ENCODE measurements at regions not wholly inside any gene's neighbourhood (a gene's known extent, or its start where the extent isn't known, plus 50 kb on each side); places are given as distances from the start of the nearest gene placed in this dataset.
"Not testable (repeated sequence)": the region's sequence is repeated elsewhere in the genome, so short reads cannot be mapped to it uniquely, and the experiment has no call there.

DNA sequence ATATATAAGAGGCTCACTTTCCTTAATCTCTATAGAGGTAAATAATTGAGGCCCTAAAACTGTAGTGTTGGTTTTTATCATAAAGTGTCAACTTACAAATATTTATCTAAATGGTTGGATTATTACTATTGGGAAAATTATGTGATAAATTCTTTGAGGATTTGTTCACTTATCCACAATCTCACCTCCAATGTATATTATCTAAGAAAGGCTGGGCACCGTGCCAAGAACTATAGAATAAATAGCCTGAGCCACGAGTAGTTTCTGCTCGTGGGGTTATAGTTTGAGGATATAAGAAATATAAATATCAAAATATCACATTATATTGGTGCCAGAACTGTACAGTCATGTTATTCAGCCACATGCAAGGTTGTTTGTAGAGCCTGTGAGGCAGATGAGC is 177.9 kb downstream of the VEGFC start:
- DNase-seq (ENCODE audit: insufficient read length): no peak
- FAIRE-seq: no peak
- TF ChIP-seq TAF1 (IDR thresholded peaks at IDR 0.05; ENCODE audit: borderline replicate concordance, low read depth, low read length) (no peak), POLR2AphosphoS5 (IDR thresholded peaks at IDR 0.05; ENCODE audit: low read depth, low read length) (no peak), POLR2A (IDR thresholded peaks at IDR 0.05; ENCODE audit: low read depth, low read length) (no peak)

DNA sequence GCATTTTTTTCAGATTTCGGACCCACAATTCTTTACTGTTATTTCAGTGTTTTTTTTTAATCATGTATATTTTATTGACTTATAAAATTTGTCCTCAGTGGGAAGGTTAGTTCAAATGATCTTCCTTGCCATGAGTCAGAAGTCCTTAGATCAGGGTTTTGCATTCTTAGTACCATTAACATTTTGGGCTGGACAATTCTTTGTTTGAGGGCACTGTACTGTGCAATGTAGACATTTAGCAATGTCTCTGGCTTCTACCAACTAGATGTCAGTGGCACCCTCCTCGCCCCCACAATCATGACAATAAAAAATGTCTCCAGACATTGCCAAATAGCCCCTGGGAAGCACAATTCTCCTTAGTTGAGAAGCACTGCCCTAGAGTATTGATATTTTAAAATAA is 176.6 kb downstream of the VEGFC start:
- FAIRE-seq (no peak), DNase-seq (ENCODE audit: insufficient read length) (no peak)
- TF ChIP-seq POLR2AphosphoS5 (IDR thresholded peaks at IDR 0.05; ENCODE audit: low read depth, low read length) (no peak), POLR2A (IDR thresholded peaks at IDR 0.05; ENCODE audit: low read depth, low read length) (no peak), TAF1 (IDR thresholded peaks at IDR 0.05; ENCODE audit: borderline replicate concordance, low read depth, low read length) (no peak)

DNA sequence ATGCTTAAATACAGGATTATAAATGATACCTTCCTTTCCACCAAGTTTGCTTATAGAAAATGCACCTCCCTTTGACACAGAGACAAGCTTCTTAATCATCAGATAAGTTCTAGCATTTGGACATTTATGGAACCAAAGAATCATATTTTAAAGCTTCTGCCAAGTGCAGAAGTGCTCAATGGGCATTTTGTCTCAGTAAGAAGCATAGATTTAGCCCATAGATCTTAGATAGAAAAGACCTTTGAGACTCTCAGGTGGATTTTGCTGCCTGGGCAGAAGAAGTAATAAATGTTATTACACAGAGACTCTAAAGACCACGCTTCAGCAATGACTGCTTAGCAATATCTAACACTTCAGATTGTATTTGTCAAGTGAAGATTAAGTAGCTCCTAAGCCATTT is 174.6 kb downstream of the VEGFC start:
- TF ChIP-seq TAF1 (IDR thresholded peaks at IDR 0.05; ENCODE audit: borderline replicate concordance, low read depth, low read length) (no peak), POLR2AphosphoS5 (IDR thresholded peaks at IDR 0.05; ENCODE audit: low read depth, low read length) (no peak), POLR2A (IDR thresholded peaks at IDR 0.05; ENCODE audit: low read depth, low read length) (no peak)
- FAIRE-seq (no peak), DNase-seq (ENCODE audit: insufficient read length) (no peak)

DNA sequence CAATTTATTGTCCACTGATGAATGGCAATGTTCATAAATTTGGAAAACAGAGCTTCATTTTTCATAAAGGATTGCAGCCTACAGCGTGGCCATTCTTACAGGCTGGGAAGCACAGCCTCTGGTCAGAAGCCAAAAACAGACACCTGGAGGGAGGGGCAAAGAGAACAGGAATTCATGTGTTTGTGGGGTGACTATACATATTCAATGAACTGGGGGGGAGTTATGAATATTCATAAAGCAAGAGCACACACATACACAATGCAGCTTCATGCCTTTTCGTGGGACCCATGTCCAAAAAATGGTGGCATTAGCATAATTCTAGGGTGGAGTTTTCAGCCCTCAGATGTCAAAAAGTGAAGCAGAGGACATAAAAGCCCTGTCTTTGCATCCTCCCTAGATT is 173.3 kb downstream of the VEGFC start:
- TF ChIP-seq POLR2AphosphoS5 (IDR thresholded peaks at IDR 0.05; ENCODE audit: low read depth, low read length): no peak
- no peak for TF ChIP-seq TAF1 (IDR thresholded peaks at IDR 0.05; ENCODE audit: borderline replicate concordance, low read depth, low read length)
- no peak for TF ChIP-seq POLR2A (IDR thresholded peaks at IDR 0.05; ENCODE audit: low read depth, low read length)
- FAIRE-seq: no peak

DNA sequence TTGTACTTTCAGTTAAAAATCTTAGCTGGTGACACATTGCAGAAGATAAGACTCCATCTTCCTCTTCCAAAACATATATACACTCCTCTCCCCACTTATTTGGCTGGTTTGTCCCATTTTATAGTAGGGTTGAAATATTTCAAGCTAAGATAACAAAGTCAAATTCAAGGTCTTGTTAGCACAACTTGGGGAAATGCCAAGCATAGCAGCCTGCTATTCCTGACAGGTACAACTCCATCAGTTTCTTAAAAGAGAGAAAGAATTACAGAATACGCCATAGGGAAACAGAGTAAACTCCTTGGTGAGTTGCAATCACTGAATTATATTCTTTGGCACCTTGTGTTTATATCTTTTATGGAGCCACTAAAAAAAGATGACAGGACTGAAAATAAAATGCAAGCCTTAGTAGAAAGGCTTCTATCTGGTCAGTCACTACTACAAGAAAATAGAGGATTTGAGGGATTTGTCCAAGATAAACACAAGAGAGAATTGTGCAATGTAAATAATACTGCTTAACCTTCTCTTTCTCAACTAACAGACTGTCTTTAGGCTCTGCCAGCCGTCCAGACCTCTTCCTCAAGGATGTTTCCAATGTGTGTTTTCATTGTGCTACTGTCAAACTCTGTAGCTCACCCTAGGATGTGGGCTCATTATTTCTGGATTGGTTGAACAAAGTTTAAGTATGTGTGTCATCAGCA is 170.3 kb downstream of the VEGFC start:
- DNase-seq (ENCODE audit: insufficient read length) (no peak), FAIRE-seq (no peak)
- TF ChIP-seq TAF1 (IDR thresholded peaks at IDR 0.05; ENCODE audit: borderline replicate concordance, low read depth, low read length): no peak
- TF ChIP-seq POLR2AphosphoS5 (IDR thresholded peaks at IDR 0.05; ENCODE audit: low read depth, low read length): no peak
- no peak for TF ChIP-seq POLR2A (IDR thresholded peaks at IDR 0.05; ENCODE audit: low read depth, low read length)

More for the DNA sequence above, 173.3 kb downstream of the VEGFC start:
- no peak for DNase-seq (ENCODE audit: insufficient read length)

DNA sequence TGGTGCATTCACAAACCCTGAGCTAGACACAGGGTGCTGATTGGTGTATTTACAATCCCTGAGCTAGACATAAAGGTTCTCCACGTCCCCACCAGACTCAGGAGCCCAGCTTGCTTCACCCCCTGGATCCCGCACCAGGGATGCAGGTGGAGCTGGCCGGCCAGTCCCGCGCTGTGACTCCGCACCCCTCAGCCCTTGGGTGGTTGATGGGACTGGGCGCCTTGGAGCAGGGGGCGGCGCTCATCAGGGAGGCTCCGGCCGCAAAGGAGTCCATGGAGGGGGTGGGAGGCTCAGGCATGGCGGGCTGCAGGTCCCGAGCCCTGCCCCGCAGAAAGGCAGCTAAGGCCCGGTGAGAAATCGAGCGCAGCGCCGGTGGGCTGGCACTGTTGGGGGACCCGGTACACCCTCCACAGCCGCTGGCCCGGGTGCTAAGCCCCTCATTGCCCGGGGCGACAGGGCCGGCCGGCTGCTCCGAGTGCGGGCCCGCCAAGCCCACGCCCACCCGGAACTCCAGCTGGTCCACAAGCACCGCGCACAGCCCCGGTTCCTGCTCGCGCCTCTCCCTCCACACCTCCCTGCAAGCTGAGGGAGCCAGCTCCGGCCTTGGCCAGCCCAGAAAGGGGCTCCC is 167.6 kb downstream of the VEGFC start:
- DNase-seq (ENCODE audit: insufficient read length); FAIRE-seq: not testable (repeated sequence)

DNA sequence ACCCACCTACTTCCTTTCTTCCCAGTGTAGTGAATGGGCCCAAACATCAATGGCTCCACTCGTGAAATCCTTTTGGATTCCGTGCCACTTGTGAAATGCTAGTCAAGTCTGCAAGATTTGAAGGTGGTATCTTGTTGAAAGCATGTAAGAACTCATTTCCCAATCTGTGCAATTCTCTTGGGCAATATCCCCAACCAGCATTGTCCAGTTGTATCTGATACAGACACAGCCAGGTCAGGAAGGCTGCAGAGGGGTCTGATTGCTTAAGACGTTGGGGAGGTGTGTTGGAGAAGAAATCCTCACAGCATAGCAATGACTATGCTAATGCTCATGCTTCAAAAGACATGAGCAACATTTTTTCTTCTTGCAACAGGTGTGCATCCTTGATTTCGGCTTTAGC is 164.8 kb downstream of the VEGFC start:
- DNase-seq (ENCODE audit: insufficient read length) (no peak), FAIRE-seq (no peak)
- TF ChIP-seq POLR2A (IDR thresholded peaks at IDR 0.05; ENCODE audit: low read depth, low read length) (no peak), TAF1 (IDR thresholded peaks at IDR 0.05; ENCODE audit: borderline replicate concordance, low read depth, low read length) (no peak), POLR2AphosphoS5 (IDR thresholded peaks at IDR 0.05; ENCODE audit: low read depth, low read length) (no peak)

DNA sequence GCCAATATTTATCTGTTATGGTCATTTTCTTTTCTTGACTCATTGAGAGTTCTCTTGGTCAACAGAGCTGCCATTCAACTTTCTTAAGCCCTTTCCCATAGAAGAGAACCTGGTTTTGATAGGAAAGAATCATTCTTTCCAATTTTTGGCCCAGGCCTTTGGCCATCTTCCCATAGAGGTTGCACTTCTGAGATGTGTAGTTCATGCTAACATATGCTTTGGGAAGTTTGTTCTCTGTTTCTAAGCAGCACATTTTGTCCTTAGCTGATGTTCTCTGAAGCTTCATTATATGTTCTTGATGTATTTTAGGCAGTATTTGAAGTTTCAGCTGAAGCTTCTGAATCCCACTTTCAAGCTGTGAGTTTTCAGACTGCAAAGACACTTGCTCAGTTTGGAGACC is 161.1 kb downstream of the VEGFC start:
- no peak for DNase-seq (ENCODE audit: insufficient read length)
- TF ChIP-seq POLR2A (IDR thresholded peaks at IDR 0.05; ENCODE audit: low read depth, low read length) (no peak), POLR2AphosphoS5 (IDR thresholded peaks at IDR 0.05; ENCODE audit: low read depth, low read length) (no peak), TAF1 (IDR thresholded peaks at IDR 0.05; ENCODE audit: borderline replicate concordance, low read depth, low read length) (no peak)
- FAIRE-seq: no peak
